Islet of Langerhans (tissue), 1 donor: ENCODE measurements at regions not wholly inside any gene's neighbourhood (a gene's known extent, or its start where the extent isn't known, plus 50 kb on each side); places are given as distances from the start of the nearest gene placed in this dataset.

Experiments
- FAIRE-seq: peaks from one replicate; lab custom pipeline; 2011; peaks lifted over from hg19 to GRCh38; lab: Jason Lieb, UNC

DNA sequence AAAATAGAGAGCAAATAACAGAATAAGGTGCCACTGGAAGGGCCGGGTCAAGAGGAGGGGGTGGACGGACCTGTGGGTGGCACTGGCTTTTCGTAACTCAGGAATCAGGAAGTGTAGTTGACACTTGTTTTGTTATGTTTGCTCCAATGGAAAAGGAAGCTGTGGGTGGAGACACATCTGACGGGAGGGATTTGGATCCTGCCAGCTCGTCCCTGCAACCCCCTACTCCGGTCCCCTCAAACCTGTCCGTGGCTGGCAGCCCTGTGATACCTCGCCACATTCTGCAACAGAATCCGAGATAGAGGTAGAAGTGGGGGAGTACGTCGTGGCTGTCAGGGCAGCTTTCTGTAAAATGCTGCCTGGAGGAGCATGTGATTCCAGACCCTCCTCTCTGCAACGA, 104.2 kb upstream of the IER5L start:
- FAIRE-seq = no peak

GRCh38 chr9:129281506-129282145, 103.6 kb upstream of the IER5L start:
- FAIRE-seq = no peak

GRCh38 chr9:129280623-129281271, 102.7 kb upstream of the IER5L start:
- FAIRE-seq = no peak

- FAIRE-seq = no peak
Measured at GRCh38 chr9:129280236-129280622, 102.2 kb upstream of the IER5L start.

- FAIRE-seq = no peak
Measured at GRCh38 chr9:129278391-129279237, 100.6 kb upstream of the IER5L start.

- no peak for FAIRE-seq
Measured at GRCh38 chr9:129276486-129277230, 98.6 kb upstream of the IER5L start.

- no peak for FAIRE-seq
Measured at GRCh38 chr9:129275626-129276247, 97.7 kb upstream of the IER5L start.

DNA sequence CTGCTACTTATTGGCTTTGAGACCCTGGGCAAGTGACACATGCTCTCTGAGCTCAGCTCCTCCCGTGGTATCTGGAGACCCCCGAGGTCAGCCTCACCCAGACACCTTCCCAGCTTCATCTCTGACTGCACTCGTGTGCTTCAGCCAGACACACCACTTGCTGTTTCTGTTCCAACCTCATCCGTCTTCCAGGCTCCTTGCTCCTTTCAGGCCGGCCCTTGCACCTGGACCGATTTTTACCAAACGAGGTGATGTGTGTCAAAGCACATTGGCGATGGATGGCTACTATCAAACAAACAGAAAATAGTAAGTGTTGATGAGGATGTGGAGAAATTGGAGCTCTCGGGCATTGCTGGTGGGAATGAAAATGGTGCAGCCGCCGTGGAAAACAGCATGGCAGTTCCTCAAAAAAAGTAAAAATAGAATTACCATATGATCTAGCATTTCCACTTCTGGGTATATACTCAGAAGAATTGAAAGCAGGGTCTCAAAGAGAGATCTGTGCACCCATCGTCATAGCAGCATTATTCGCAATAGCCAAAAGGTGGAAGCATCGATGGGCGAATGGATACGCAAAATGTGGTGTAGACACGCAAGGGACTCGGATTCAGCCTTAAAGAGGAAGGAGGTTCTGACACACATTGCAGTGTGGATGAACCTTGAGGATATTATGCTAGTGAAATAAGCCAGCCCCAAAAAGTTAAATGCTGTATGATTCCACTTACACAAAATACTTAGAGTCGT, 96.1 kb upstream of the IER5L start:
- FAIRE-seq = no peak

DNA sequence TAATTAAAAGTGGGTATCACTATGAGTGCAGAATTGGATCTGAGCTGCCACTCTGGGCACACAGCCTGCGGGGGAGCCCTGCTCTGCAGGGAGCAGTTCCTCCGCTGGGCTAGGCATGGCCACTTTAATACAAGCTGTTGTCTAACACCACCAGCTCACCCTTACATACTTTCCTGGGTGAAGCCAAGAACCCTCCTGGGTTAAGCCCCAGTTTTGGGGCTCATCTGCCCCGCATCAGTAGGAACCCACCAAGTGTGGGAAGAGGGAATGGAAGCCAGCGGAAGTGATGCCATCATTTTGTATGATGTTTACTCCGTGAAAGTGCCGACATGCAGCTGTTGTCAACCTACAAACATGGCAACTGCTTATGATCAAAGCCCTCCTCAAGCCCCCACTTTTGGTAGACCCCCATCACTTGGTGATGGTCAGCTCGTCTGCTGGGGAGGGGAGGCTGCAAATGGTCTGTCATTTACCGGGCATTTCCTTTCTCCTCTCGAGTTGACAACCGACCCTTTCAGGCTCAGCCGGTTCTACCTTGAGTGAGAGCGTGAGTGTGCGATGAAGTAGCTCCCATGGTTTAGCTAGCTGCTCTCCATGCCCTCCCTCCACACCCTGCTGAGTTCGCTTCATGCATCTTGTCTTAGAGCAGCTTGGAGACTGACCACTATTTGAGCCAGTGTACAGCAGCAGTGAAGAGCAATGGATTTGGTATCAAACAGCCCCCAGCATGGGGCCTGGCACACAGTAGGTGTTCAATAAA, 95.3 kb upstream of the IER5L start:
- FAIRE-seq = no peak

- FAIRE-seq = no peak
Measured at GRCh38 chr9:129272348-129273025, 94.4 kb upstream of the IER5L start.

- no peak for FAIRE-seq
Measured at GRCh38 chr9:129270903-129271431, 92.9 kb upstream of the IER5L start.

DNA sequence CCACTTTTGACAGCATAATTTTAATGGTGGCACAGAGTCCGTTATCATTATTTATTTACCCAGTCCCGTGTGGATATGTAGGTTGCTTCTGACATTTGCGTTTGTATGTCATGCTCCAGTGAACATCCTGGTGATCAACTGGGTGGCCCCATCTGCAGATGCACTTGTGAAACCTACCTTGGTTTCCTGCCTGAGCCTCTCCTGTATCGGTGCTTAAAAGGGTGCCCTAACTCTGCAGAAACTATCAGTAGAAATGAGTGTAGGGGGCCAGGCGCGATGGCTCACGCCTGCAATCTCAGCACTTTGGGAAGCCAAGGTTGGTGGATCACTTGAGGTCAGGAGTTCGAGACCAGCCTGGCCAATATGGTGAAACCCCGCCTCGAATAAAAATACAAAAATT, 92.1 kb upstream of the IER5L start:
- no peak for FAIRE-seq

- FAIRE-seq = no peak
Measured at GRCh38 chr9:129267141-129267540, 89.1 kb upstream of the IER5L start.

- no peak for FAIRE-seq
Measured at GRCh38 chr9:129266536-129266935, 88.5 kb upstream of the IER5L start.

- no peak for FAIRE-seq
Measured at GRCh38 chr9:129264388-129264787, 86.3 kb upstream of the IER5L start.

GRCh38 chr9:129263836-129264235, 85.8 kb upstream of the IER5L start:
- FAIRE-seq = no peak

GRCh38 chr9:129262261-129262660, 84.2 kb upstream of the IER5L start:
- FAIRE-seq = no peak

GRCh38 chr9:129259375-129259774, 81.3 kb upstream of the IER5L start:
- FAIRE-seq = no peak

DNA sequence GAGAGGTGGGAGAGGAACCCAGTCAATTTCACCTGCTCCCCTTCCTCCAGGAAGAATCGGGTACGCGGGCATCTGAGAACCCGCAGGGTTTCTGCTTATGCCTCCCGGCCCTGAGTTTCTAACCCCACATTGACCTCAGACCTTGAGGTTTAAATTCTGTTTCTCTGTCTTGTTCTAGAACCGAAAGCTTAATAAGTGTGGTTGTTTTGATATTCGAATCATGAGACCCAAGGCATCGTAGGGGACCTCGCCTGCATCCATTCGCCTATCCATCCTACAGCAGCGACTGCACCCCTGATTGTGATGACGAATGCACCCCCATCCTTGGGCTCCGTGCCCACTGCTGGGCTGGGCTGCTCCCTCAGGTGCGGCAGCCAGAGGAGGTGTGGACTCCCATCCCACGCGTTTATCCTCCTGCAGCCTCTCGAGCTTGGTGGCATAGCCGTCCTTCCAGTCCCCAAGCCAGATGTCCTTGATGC, 80.8 kb upstream of the IER5L start:
- FAIRE-seq = no peak
